ENCODE measurements at regions not wholly inside any gene's neighbourhood (a gene's known extent, or its start where the extent isn't known, plus 50 kb on each side); places are given as distances from the start of the nearest gene placed in this dataset.

GRCh38 chr9:115403753-115404152 lies 285.8 kb upstream of the TNC start:
- TF ChIP-seq EP300 (IDR thresholded peaks at IDR 0.05) (no peak), POLR2A (IDR thresholded peaks at IDR 0.05) (no peak)
